HCT116 (cell line): ENCODE measurements at regions not wholly inside any gene's neighbourhood (a gene's known extent, or its start where the extent isn't known, plus 50 kb on each side); places are given as distances from the start of the nearest gene placed in this dataset.

Experiments
- ATF3 ChIP-seq: IDR thresholded peaks from 2 replicates; pipeline ENCODE4 v1.6.1; 2012
- CBX3 ChIP-seq: IDR thresholded peaks from 2 replicates; pipeline ENCODE4 v1.6.1; 2012; ENCODE audit warnings: low read depth
- CEBPB ChIP-seq: IDR thresholded peaks from 2 replicates; pipeline ENCODE4 v1.6.1; 2012; ENCODE audit warnings: low read depth
- CTCF ChIP-seq, 3 experiments: fragments of 200-600 bp in 1 of 3; sonication (generic) in 1 of 3; IDR thresholded peaks in 2 of 3; conservative IDR thresholded peaks in 1 of 3; 2 replicates each; pipeline ENCODE4 v1.5.1; 2012 to 2017; ENCODE audit warnings: low read depth in 2 of 3, low read length in 2 of 3, antibody characterized with exemption in 1 of 3, borderline replicate concordance in 1 of 3, control low read depth in 1 of 3, mild to moderate bottlenecking in 1 of 3, mixed read lengths in 1 of 3, mixed run types in 1 of 3, moderate library complexity in 1 of 3; ENCODE audit not compliant: insufficient read depth in 1 of 3
- EGR1 ChIP-seq: IDR thresholded peaks from 2 replicates; pipeline ENCODE4 v1.6.1; 2012; ENCODE audit warnings: low read depth
- ELF1 ChIP-seq: IDR thresholded peaks from 2 replicates; pipeline ENCODE4 v1.6.1; 2012; ENCODE audit warnings: low read depth, borderline replicate concordance
- EZH2 ChIP-seq: fragments of 200-600 bp; sonication (generic); IDR thresholded peaks from 2 replicates; pipeline ENCODE4 v1.6.1; 2017; ENCODE audit warnings: antibody characterized with exemption, mixed run types
- POLR2A ChIP-seq: IDR thresholded peaks from 2 replicates; pipeline ENCODE4 v1.7.0; 2011; ENCODE audit warnings: borderline replicate concordance; ENCODE audit not compliant: insufficient read depth, insufficient read length; ENCODE audit errors: extremely low read depth
- POLR2AphosphoS5 ChIP-seq: IDR thresholded peaks from 2 replicates; pipeline ENCODE4 v1.6.1; 2011; ENCODE audit warnings: mild to moderate bottlenecking, low read depth, low read length, moderate library complexity
- REST ChIP-seq: IDR thresholded peaks from 2 replicates; pipeline ENCODE4 v1.6.1; 2012; ENCODE audit warnings: low read depth
- SIN3A ChIP-seq: IDR thresholded peaks from 2 replicates; pipeline ENCODE4 v1.6.1; 2012; ENCODE audit warnings: low read depth
- SP1 ChIP-seq: IDR thresholded peaks from 2 replicates; pipeline ENCODE4 v1.6.1; 2012; ENCODE audit warnings: low read depth
- YY1 ChIP-seq: IDR thresholded peaks from 2 replicates; pipeline ENCODE4 v1.6.1; 2011; ENCODE audit warnings: low read length, low read depth, moderate library complexity, mild to moderate bottlenecking; ENCODE audit not compliant: insufficient replicate concordance; ENCODE audit errors: extremely low read depth
- ZBTB33 ChIP-seq: IDR thresholded peaks from 2 replicates; pipeline ENCODE4 v1.6.1; 2011; ENCODE audit warnings: mild to moderate bottlenecking, low read length, moderate library complexity; ENCODE audit not compliant: insufficient replicate concordance; ENCODE audit errors: extremely low read depth

GRCh38 chr4:157607996-157608395 is 387.5 kb downstream of the GRIA2 start:
- TF ChIP-seq CTCF (IDR thresholded peaks at IDR 0.05 in 2 of 3, conservative IDR thresholded peaks at IDR 0.05 in 1 of 3; ENCODE audit: borderline replicate concordance in 1 of 3, insufficient read depth in 1 of 3, low read depth in 2 of 3, low read length in 2 of 3) (no peak), CBX3 (no peak), POLR2AphosphoS5 (no peak), CEBPB (no peak), SIN3A (no peak), ZBTB33 (no peak), EZH2 (no peak), SP1 (no peak), REST (no peak), ATF3 (no peak), POLR2A (no peak), YY1 (no peak), EGR1 (no peak), ELF1 (no peak)
